Esophagus squamous epithelium (tissue), 5 donors: ENCODE measurements at regions not wholly inside any gene's neighbourhood (a gene's known extent, or its start where the extent isn't known, plus 50 kb on each side); places are given as distances from the start of the nearest gene placed in this dataset.
A peak's percentile ranks its signal among the peaks of the same experiment; 100 is the strongest.

ENCODE experiments used
- DNase-seq: peaks from one replicate; lab custom pipeline; 2025; lab: John Stamatoyannopoulos, UW
- H3K27ac ChIP-seq, 4 donors: fragments of 200-600 bp; sonication (generic); one replicate each; pipeline ENCODE4 v1.5.1; 2016 to 2019; ENCODE audit warnings: mild to moderate bottlenecking in 1 of 4
- H3K27me3 ChIP-seq, 4 donors: fragments of 200-600 bp; sonication (generic); 1 replicate in 3 of 4; 2 replicates in 1 of 4; pipeline versions ENCODE4 v1.5.1 to v1.6.0; 2017 to 2021; ENCODE audit warnings: antibody characterized with exemption in 1 of 4
- H3K36me3 ChIP-seq, 3 donors: fragments of 200-600 bp; sonication (generic); one replicate each; pipeline ENCODE4 v1.5.1; 2016 to 2019
- H3K4me1 ChIP-seq, 3 donors: fragments of 200-600 bp; sonication (generic); one replicate each; pipeline ENCODE4 v1.5.1; 2017 to 2019
- H3K4me3 ChIP-seq, 4 donors: fragments of 200-600 bp; sonication (generic); 1 replicate in 3 of 4; 2 replicates in 1 of 4; pipeline ENCODE4 v1.5.1; 2016 to 2019; ENCODE audit warnings: mild to moderate bottlenecking in 2 of 4, moderate library complexity in 1 of 4
- H3K9me3 ChIP-seq, 3 donors: fragments of 200-600 bp; sonication (generic); one replicate each; pipeline ENCODE4 v1.5.1; 2016 to 2019
- CTCF ChIP-seq, 6 experiments: fragments of 450-650 bp in 4 of 6; fragments of 200-600 bp in 2 of 6; sonication (generic) in 2 of 6; IDR thresholded peaks; one replicate each; pipeline ENCODE4 v1.5.1; 2016 to 2019; ENCODE audit warnings: antibody characterized with exemption in 6 of 6, mild to moderate bottlenecking in 4 of 6, moderate library complexity in 4 of 6
- POLR2A ChIP-seq, 4 donors: fragments of 450-650 bp; IDR thresholded peaks; one replicate each; pipeline ENCODE4 v1.6.1; 2017; ENCODE audit warnings: antibody characterized with exemption in 4 of 4, mild to moderate bottlenecking in 4 of 4, moderate library complexity in 3 of 4
- WGBS, 2 donors: methylation state at CpG; one replicate each; pipeline ENCODE4 v1.1.5; 2018; 5-methylcytosine and 5-hydroxymethylcytosine counted together
- intact Hi-C: fragments of 100-400 bp; cut with DNase I; formaldehyde crosslinking; loops from one replicate; pipeline ENCODE4 v1.15.0; 2022
- donor health status: DM: yes; HTN: yes; CAD: no.

GRCh38 chr9:115313545-115313944 lies 195.6 kb upstream of the TNC start:
- no peak overlapping the region for H3K4me3 ChIP-seq
- intact Hi-C loops: no loop called here
- no peaks in the 10 kb centered on the region for H3K9me3 ChIP-seq
- no peak for TF ChIP-seq CTCF (IDR thresholded peaks at IDR 0.05)
- TF ChIP-seq POLR2A (IDR thresholded peaks at IDR 0.05): no peak
- H3K36me3 ChIP-seq: no peaks in the 10 kb centered on the region
- H3K4me1 ChIP-seq: no peaks in the 10 kb centered on the region
- no peaks in the 10 kb centered on the region for H3K27me3 ChIP-seq
- no peak for DNase-seq
- H3K27ac ChIP-seq: no peak overlapping the region

- Histone ChIP-seq H3K27ac (no peak overlapping the region), H3K9me3 (no peaks in the 10 kb centered on the region), H3K4me3 (no peak overlapping the region), H3K36me3 (no peaks in the 10 kb centered on the region), H3K27me3 (no peaks in the 10 kb centered on the region), H3K4me1 (peaks cover 0 to 18% (median 6%) of the 10 kb centered on the region in 3 donors)
- TF ChIP-seq CTCF (IDR thresholded peaks at IDR 0.05): no peak
- TF ChIP-seq POLR2A (IDR thresholded peaks at IDR 0.05): no peak
- no peak for DNase-seq
- intact Hi-C loops: no loop called here
- WGBS, 2 donors: 86 to 92% methylated on average over 3 of the region's 3 CpGs
Measured at GRCh38 chr9:115326461-115326860, 208.5 kb upstream of the TNC start.

GRCh38 chr9:115327436-115328122 lies 209.6 kb upstream of the TNC start:
- Histone ChIP-seq H3K27me3 (no peaks in the 10 kb centered on the region), H3K9me3 (no peaks in the 10 kb centered on the region), H3K4me1 (peaks cover 0 to 18% (median 6%) of the 10 kb centered on the region in 3 donors), H3K36me3 (no peaks in the 10 kb centered on the region), H3K27ac (peak overlapping the region in 1 of 4 donors; percentile 11), H3K4me3 (no peak overlapping the region)
- whole genome bisulfite sequencing, 2 donors: 40 to 43% methylated on average over 2 of the region's 2 CpGs
- TF ChIP-seq POLR2A (IDR thresholded peaks at IDR 0.05) (no peak), CTCF (IDR thresholded peaks at IDR 0.05) (no peak)
- intact Hi-C loops: no loop called here
- no peak for DNase-seq

- no peak overlapping the region for H3K27ac ChIP-seq
- intact Hi-C loops: no loop called here
- H3K4me3 ChIP-seq: no peak overlapping the region
- H3K9me3 ChIP-seq: no peaks in the 10 kb centered on the region
- no peak for DNase-seq
- 42 to 50% methylated on average over 2 of the region's 2 CpGs for WGBS, 2 donors
- H3K4me1 ChIP-seq: peaks cover 0 to 18% (median 6%) of the 10 kb centered on the region in 3 donors
- H3K36me3 ChIP-seq: no peaks in the 10 kb centered on the region
- H3K27me3 ChIP-seq: no peaks in the 10 kb centered on the region
- TF ChIP-seq CTCF (IDR thresholded peaks at IDR 0.05) (no peak), POLR2A (IDR thresholded peaks at IDR 0.05) (no peak)
Measured at GRCh38 chr9:115328228-115328627, 210.3 kb upstream of the TNC start.

GRCh38 chr9:115328677-115329076 lies 210.7 kb upstream of the TNC start:
- H3K27ac ChIP-seq: no peak overlapping the region
- intact Hi-C loops: no loop called here
- H3K9me3 ChIP-seq: no peaks in the 10 kb centered on the region
- H3K4me3 ChIP-seq: no peak overlapping the region
- no peaks in the 10 kb centered on the region for H3K27me3 ChIP-seq
- DNase-seq: no peak
- no peaks in the 10 kb centered on the region for H3K36me3 ChIP-seq
- peaks cover 0 to 18% (median 6%) of the 10 kb centered on the region in 3 donors for H3K4me1 ChIP-seq
- TF ChIP-seq CTCF (IDR thresholded peaks at IDR 0.05) (no peak), POLR2A (IDR thresholded peaks at IDR 0.05) (no peak)
